Cardiac muscle cell (in vitro differentiated cells and primary cell): ENCODE measurements at regions not wholly inside any gene's neighbourhood (a gene's known extent, or its start where the extent isn't known, plus 50 kb on each side); places are given as distances from the start of the nearest gene placed in this dataset.

Experiments
- DNase-seq, 2 donors: peaks; one replicate each; pipeline versions ENCODE4 v3.0.0 to v3.0.0-alpha.2; 2010 to 2017; ENCODE audit warnings: low read depth in 1 of 2, low spot score in 1 of 2
- H3K27ac ChIP-seq: fragments of 200-600 bp; sonication (generic); 2 replicates; pipeline ENCODE4 v1.5.1; 2016
- H3K27me3 ChIP-seq: fragments of 200-600 bp; sonication (generic); 2 replicates; pipeline ENCODE4 v1.6.0; 2016; ENCODE audit warnings: control low read depth
- H3K36me3 ChIP-seq: fragments of 200-600 bp; sonication (generic); 2 replicates; pipeline ENCODE4 v1.5.1; 2016; ENCODE audit warnings: control low read depth
- H3K4me1 ChIP-seq: fragments of 200-600 bp; sonication (generic); 2 replicates; pipeline ENCODE4 v1.8.1; 2017; ENCODE audit warnings: low read depth, mild to moderate bottlenecking, mixed run types
- H3K4me3 ChIP-seq: fragments of 200-600 bp; sonication (generic); 2 replicates; pipeline ENCODE4 v1.5.1; 2016; ENCODE audit warnings: mild to moderate bottlenecking
- H3K9me3 ChIP-seq: fragments of 200-600 bp; sonication (generic); 2 replicates; pipeline ENCODE4 v1.5.1; 2017; ENCODE audit warnings: low read depth, mild to moderate bottlenecking, control low read depth
- CTCF ChIP-seq: IDR thresholded peaks from 2 replicates; pipeline ENCODE4 v1.5.1; 2012; ENCODE audit warnings: low read depth, mild to moderate bottlenecking, low read length

GRCh38 chr5:58330781-58331180, 129.1 kb downstream of the PLK2 start:
- DNase-seq, result no peak
- peaks cover 15% of the 10 kb centered on the region for H3K4me1 ChIP-seq
- no peaks in the 10 kb centered on the region for H3K36me3 ChIP-seq
- H3K27ac ChIP-seq, result no peak overlapping the region
- H3K4me3 ChIP-seq, result no peak overlapping the region
- no peak for TF ChIP-seq CTCF
- no peaks in the 10 kb centered on the region for H3K9me3 ChIP-seq
- no peaks in the 10 kb centered on the region for H3K27me3 ChIP-seq

GRCh38 chr5:58327289-58327688, 132.6 kb downstream of the PLK2 start:
- DNase-seq, result no peak
- Histone ChIP-seq H3K4me3 (no peak overlapping the region), H3K27me3 (no peaks in the 10 kb centered on the region), H3K4me1 (peaks cover 24% of the 10 kb centered on the region), H3K36me3 (no peaks in the 10 kb centered on the region), H3K27ac (no peak overlapping the region), H3K9me3 (no peaks in the 10 kb centered on the region)
- no peak for TF ChIP-seq CTCF

GRCh38 chr5:58326022-58326421, 133.9 kb downstream of the PLK2 start:
- H3K27ac ChIP-seq, result no peak overlapping the region
- H3K4me3 ChIP-seq, result no peak overlapping the region
- no peaks in the 10 kb centered on the region for H3K27me3 ChIP-seq
- peak in 1 of 2 donors; percentile 30 for DNase-seq
- no peaks in the 10 kb centered on the region for H3K36me3 ChIP-seq
- no peaks in the 10 kb centered on the region for H3K9me3 ChIP-seq
- no peak for TF ChIP-seq CTCF
- H3K4me1 ChIP-seq, result peaks cover 24% of the 10 kb centered on the region

- H3K27me3 ChIP-seq, result no peaks in the 10 kb centered on the region
- TF ChIP-seq CTCF, result no peak
- H3K36me3 ChIP-seq, result no peaks in the 10 kb centered on the region
- no peaks in the 10 kb centered on the region for H3K9me3 ChIP-seq
- no peak overlapping the region for H3K4me3 ChIP-seq
- peaks cover 24% of the 10 kb centered on the region for H3K4me1 ChIP-seq
- no peak overlapping the region for H3K27ac ChIP-seq
- peak in 1 of 2 donors; percentile 62 for DNase-seq
These were observed 137.4 kb downstream of the PLK2 start for GRCh38 chr5:58322453-58322852.

- Histone ChIP-seq H3K4me1 (no peaks in the 10 kb centered on the region), H3K27ac (no peak overlapping the region), H3K36me3 (no peaks in the 10 kb centered on the region), H3K9me3 (no peaks in the 10 kb centered on the region), H3K27me3 (no peaks in the 10 kb centered on the region), H3K4me3 (no peak overlapping the region)
- no peak for TF ChIP-seq CTCF
- DNase-seq, result peak in 1 of 2 donors; percentile 28
These were observed 141.4 kb downstream of the PLK2 start for GRCh38 chr5:58318468-58318867.

- H3K27me3 ChIP-seq, result no peaks in the 10 kb centered on the region
- H3K9me3 ChIP-seq, result no peaks in the 10 kb centered on the region
- H3K4me3 ChIP-seq, result no peak overlapping the region
- TF ChIP-seq CTCF, result no peak
- H3K36me3 ChIP-seq, result no peaks in the 10 kb centered on the region
- no peak for DNase-seq
- no peak overlapping the region for H3K27ac ChIP-seq
- no peaks in the 10 kb centered on the region for H3K4me1 ChIP-seq
These were observed 142.1 kb downstream of the PLK2 start for GRCh38 chr5:58317808-58318207.
